ENCODE measurements at regions not wholly inside any gene's neighbourhood (a gene's known extent, or its start where the extent isn't known, plus 50 kb on each side); places are given as distances from the start of the nearest gene placed in this dataset.
"Not testable (repeated sequence)": the region's sequence is repeated elsewhere in the genome, so short reads cannot be mapped to it uniquely, and the experiment has no call there.

GRCh38 chr16:87150681-87151280 is 166.4 kb downstream of the C16orf95 start:
- no peaks in the 10 kb centered on the region for H3K27me3 ChIP-seq (ENCODE audit: control insufficient read depth in 2 of 2, insufficient read depth in 1 of 2, low read length in 1 of 2)
- H3K4me3 ChIP-seq (ENCODE audit: low read length in 2 of 2), result no peak overlapping the region
- no peak overlapping the region for H3K27ac ChIP-seq (ENCODE audit: low read depth in 1 of 2, low read length in 1 of 2)
- H3K9me3 ChIP-seq (ENCODE audit: control insufficient read depth in 2 of 2, insufficient read depth in 1 of 2, low read length in 1 of 2), result peaks cover 0 to 8% of the 10 kb centered on the region in 2 donors
- no peaks in the 10 kb centered on the region for H3K36me3 ChIP-seq (ENCODE audit: control insufficient read depth in 2 of 2, insufficient read depth in 2 of 2, low read length in 1 of 2)
- WGBS, result 76% methylated on average over 4 of the region's 4 CpGs
- no peaks in the 10 kb centered on the region for H3K4me1 ChIP-seq (ENCODE audit: control insufficient read depth in 2 of 2, insufficient read depth in 2 of 2, low read length in 2 of 2)
- no peak for DNase-seq (ENCODE audit: low read depth in 6 of 9, low spot score in 9 of 9)

- no peak for DNase-seq (ENCODE audit: low read depth in 6 of 9, low spot score in 9 of 9)
- Histone ChIP-seq H3K27ac (ENCODE audit: low read depth in 1 of 2, low read length in 1 of 2) (no peak overlapping the region), H3K4me3 (ENCODE audit: low read length in 2 of 2) (no peak overlapping the region), H3K9me3 (ENCODE audit: control insufficient read depth in 2 of 2, insufficient read depth in 1 of 2, low read length in 1 of 2) (peaks cover 0 to 8% of the 10 kb centered on the region in 2 donors), H3K27me3 (ENCODE audit: control insufficient read depth in 2 of 2, insufficient read depth in 1 of 2, low read length in 1 of 2) (no peaks in the 10 kb centered on the region), H3K4me1 (ENCODE audit: control insufficient read depth in 2 of 2, insufficient read depth in 2 of 2, low read length in 2 of 2) (no peaks in the 10 kb centered on the region), H3K36me3 (ENCODE audit: control insufficient read depth in 2 of 2, insufficient read depth in 2 of 2, low read length in 1 of 2) (no peaks in the 10 kb centered on the region)
- 94% methylated on average over 19 of the region's 19 CpGs for WGBS
Observed at GRCh38 chr16:87152221-87152755, 164.9 kb downstream of the C16orf95 start.

GRCh38 chr16:87153326-87153725 is 163.9 kb downstream of the C16orf95 start:
- no peaks in the 10 kb centered on the region for H3K36me3 ChIP-seq (ENCODE audit: control insufficient read depth in 2 of 2, insufficient read depth in 2 of 2, low read length in 1 of 2)
- H3K27ac ChIP-seq (ENCODE audit: low read depth in 1 of 2, low read length in 1 of 2), result no peak overlapping the region
- no peak for DNase-seq (ENCODE audit: low read depth in 6 of 9, low spot score in 9 of 9)
- WGBS, result 94% methylated on average over 8 of the region's 8 CpGs
- peaks cover 0 to 8% of the 10 kb centered on the region in 2 donors for H3K9me3 ChIP-seq (ENCODE audit: control insufficient read depth in 2 of 2, insufficient read depth in 1 of 2, low read length in 1 of 2)
- H3K27me3 ChIP-seq (ENCODE audit: control insufficient read depth in 2 of 2, insufficient read depth in 1 of 2, low read length in 1 of 2), result no peaks in the 10 kb centered on the region
- no peaks in the 10 kb centered on the region for H3K4me1 ChIP-seq (ENCODE audit: control insufficient read depth in 2 of 2, insufficient read depth in 2 of 2, low read length in 2 of 2)
- no peak overlapping the region for H3K4me3 ChIP-seq (ENCODE audit: low read length in 2 of 2)

GRCh38 chr16:87155315-87155714 is 161.9 kb downstream of the C16orf95 start:
- not testable (repeated sequence) for DNase-seq (ENCODE audit: low read depth in 6 of 9, low spot score in 9 of 9); H3K4me1 ChIP-seq (ENCODE audit: control insufficient read depth in 2 of 2, insufficient read depth in 2 of 2, low read length in 2 of 2); H3K27ac ChIP-seq (ENCODE audit: low read depth in 1 of 2, low read length in 1 of 2); H3K4me3 ChIP-seq (ENCODE audit: low read length in 2 of 2); H3K9me3 ChIP-seq (ENCODE audit: control insufficient read depth in 2 of 2, insufficient read depth in 1 of 2, low read length in 1 of 2); H3K36me3 ChIP-seq (ENCODE audit: control insufficient read depth in 2 of 2, insufficient read depth in 2 of 2, low read length in 1 of 2); H3K27me3 ChIP-seq (ENCODE audit: control insufficient read depth in 2 of 2, insufficient read depth in 1 of 2, low read length in 1 of 2)
- WGBS, result 98% methylated on average over 4 of the region's 4 CpGs

GRCh38 chr16:87156195-87156594 is 161.0 kb downstream of the C16orf95 start:
- peaks cover 0 to 4% of the 10 kb centered on the region in 2 donors for H3K9me3 ChIP-seq (ENCODE audit: control insufficient read depth in 2 of 2, insufficient read depth in 1 of 2, low read length in 1 of 2)
- WGBS, result 80% methylated on average over 3 of the region's 3 CpGs

GRCh38 chr16:87160234-87160636 is 157.0 kb downstream of the C16orf95 start:
- WGBS, result 89% methylated on average over 15 of the region's 15 CpGs
- Histone ChIP-seq H3K4me3 (ENCODE audit: low read length in 2 of 2) (no peak overlapping the region), H3K27ac (ENCODE audit: low read depth in 1 of 2, low read length in 1 of 2) (no peak overlapping the region), H3K9me3 (ENCODE audit: control insufficient read depth in 2 of 2, insufficient read depth in 1 of 2, low read length in 1 of 2) (no peaks in the 10 kb centered on the region), H3K36me3 (ENCODE audit: control insufficient read depth in 2 of 2, insufficient read depth in 2 of 2, low read length in 1 of 2) (no peaks in the 10 kb centered on the region), H3K27me3 (ENCODE audit: control insufficient read depth in 2 of 2, insufficient read depth in 1 of 2, low read length in 1 of 2) (peaks cover 0 to 4% of the 10 kb centered on the region in 2 donors), H3K4me1 (ENCODE audit: control insufficient read depth in 2 of 2, insufficient read depth in 2 of 2, low read length in 2 of 2) (no peaks in the 10 kb centered on the region)
- no peak for DNase-seq (ENCODE audit: low read depth in 6 of 9, low spot score in 9 of 9)

More at GRCh38 chr16:87156195-87156594, 161.0 kb downstream of the C16orf95 start:
- Histone ChIP-seq H3K36me3 (ENCODE audit: control insufficient read depth in 2 of 2, insufficient read depth in 2 of 2, low read length in 1 of 2) (no peaks in the 10 kb centered on the region), H3K4me3 (ENCODE audit: low read length in 2 of 2) (no peak overlapping the region), H3K27me3 (ENCODE audit: control insufficient read depth in 2 of 2, insufficient read depth in 1 of 2, low read length in 1 of 2) (peaks cover 0 to 4% of the 10 kb centered on the region in 2 donors), H3K27ac (ENCODE audit: low read depth in 1 of 2, low read length in 1 of 2) (no peak overlapping the region), H3K4me1 (ENCODE audit: control insufficient read depth in 2 of 2, insufficient read depth in 2 of 2, low read length in 2 of 2) (no peaks in the 10 kb centered on the region)
- no peak for DNase-seq (ENCODE audit: low read depth in 6 of 9, low spot score in 9 of 9)

GRCh38 chr16:87160701-87161337 is 156.4 kb downstream of the C16orf95 start:
- no peak for DNase-seq (ENCODE audit: low read depth in 6 of 9, low spot score in 9 of 9)
- Histone ChIP-seq H3K9me3 (ENCODE audit: control insufficient read depth in 2 of 2, insufficient read depth in 1 of 2, low read length in 1 of 2) (no peaks in the 10 kb centered on the region), H3K4me3 (ENCODE audit: low read length in 2 of 2) (no peak overlapping the region), H3K4me1 (ENCODE audit: control insufficient read depth in 2 of 2, insufficient read depth in 2 of 2, low read length in 2 of 2) (no peaks in the 10 kb centered on the region), H3K27ac (ENCODE audit: low read depth in 1 of 2, low read length in 1 of 2) (no peak overlapping the region), H3K36me3 (ENCODE audit: control insufficient read depth in 2 of 2, insufficient read depth in 2 of 2, low read length in 1 of 2) (no peaks in the 10 kb centered on the region), H3K27me3 (ENCODE audit: control insufficient read depth in 2 of 2, insufficient read depth in 1 of 2, low read length in 1 of 2) (peaks cover 0 to 4% of the 10 kb centered on the region in 2 donors)
- WGBS, result 63% methylated on average over 19 of the region's 19 CpGs

- not testable (repeated sequence) for DNase-seq (ENCODE audit: low read depth in 6 of 9, low spot score in 9 of 9); H3K9me3 ChIP-seq (ENCODE audit: control insufficient read depth in 2 of 2, insufficient read depth in 1 of 2, low read length in 1 of 2); H3K27me3 ChIP-seq (ENCODE audit: control insufficient read depth in 2 of 2, insufficient read depth in 1 of 2, low read length in 1 of 2); H3K27ac ChIP-seq (ENCODE audit: low read depth in 1 of 2, low read length in 1 of 2); H3K36me3 ChIP-seq (ENCODE audit: control insufficient read depth in 2 of 2, insufficient read depth in 2 of 2, low read length in 1 of 2); H3K4me3 ChIP-seq (ENCODE audit: low read length in 2 of 2); H3K4me1 ChIP-seq (ENCODE audit: control insufficient read depth in 2 of 2, insufficient read depth in 2 of 2, low read length in 2 of 2)
- WGBS, result 92% methylated on average over 7 of the region's 7 CpGs
Observed at GRCh38 chr16:87161410-87161809, 155.8 kb downstream of the C16orf95 start.

- no peaks in the 10 kb centered on the region for H3K4me1 ChIP-seq (ENCODE audit: control insufficient read depth in 2 of 2, insufficient read depth in 2 of 2, low read length in 2 of 2)
- H3K27me3 ChIP-seq (ENCODE audit: control insufficient read depth in 2 of 2, insufficient read depth in 1 of 2, low read length in 1 of 2), result peaks cover 0 to 4% of the 10 kb centered on the region in 2 donors
- H3K9me3 ChIP-seq (ENCODE audit: control insufficient read depth in 2 of 2, insufficient read depth in 1 of 2, low read length in 1 of 2), result no peaks in the 10 kb centered on the region
- DNase-seq (ENCODE audit: low read depth in 6 of 9, low spot score in 9 of 9), result no peak
- 89% methylated on average over 22 of the region's 22 CpGs for WGBS
- no peaks in the 10 kb centered on the region for H3K36me3 ChIP-seq (ENCODE audit: control insufficient read depth in 2 of 2, insufficient read depth in 2 of 2, low read length in 1 of 2)
- no peak overlapping the region for H3K4me3 ChIP-seq (ENCODE audit: low read length in 2 of 2)
- no peak overlapping the region for H3K27ac ChIP-seq (ENCODE audit: low read depth in 1 of 2, low read length in 1 of 2)
Observed at GRCh38 chr16:87161822-87162676, 155.1 kb downstream of the C16orf95 start.

Data from thymus (tissue), 11 donors.